GM10248 (cell line): ENCODE measurements at regions not wholly inside any gene's neighbourhood (a gene's known extent, or its start where the extent isn't known, plus 50 kb on each side); places are given as distances from the start of the nearest gene placed in this dataset.

Experiments used
- CTCF ChIA-PET: fragments of 300-600 bp; sonication (Branson Sonifier 250); formaldehyde crosslinking; extraction: SDS; loops from one replicate; lab custom pipeline; 2021; ENCODE audit warnings: antibody characterized with exemption; lab: Yijun Ruan, JAX
- POLR2A ChIA-PET: fragments of 350-650 bp; sonication (Branson Sonifier 250); formaldehyde crosslinking; extraction: SDS; loops from one replicate; lab custom pipeline; 2020; ENCODE audit warnings: antibody characterized with exemption; lab: Yijun Ruan, JAX
- DNase-seq: peaks from one replicate; pipeline ENCODE4 v3.0.0; 2012; ENCODE audit errors: extremely low spot score
- CTCF ChIP-seq: IDR thresholded peaks from 2 replicates; pipeline ENCODE4 v1.5.1; 2012; ENCODE audit warnings: mild to moderate bottlenecking, low read depth; ENCODE audit errors: extremely low read depth, missing control alignments, control extremely low read depth

- no peak for DNase-seq
- no peak for TF ChIP-seq CTCF
- ChIA-PET CTCF (interaction anchor here (0.7 to 3.2 kb wide), 3 partner anchors 13 to 17 kb away, joined by 3 to 13 read pairs (median 3); no protein-coding TSS in a partner anchor), POLR2A (no interaction called here)
Observed at GRCh38 chr7:131844369-131844768, 287.9 kb upstream of the PODXL start.

GRCh38 chr7:131843898-131844331, 287.5 kb upstream of the PODXL start:
- POLR2A ChIA-PET, result no interaction called here
- DNase-seq, result no peak
- CTCF ChIA-PET, result interaction anchor here (0.7 to 3.2 kb wide), 3 partner anchors 14 to 17 kb away, joined by 3 to 13 read pairs (median 3); no protein-coding TSS in a partner anchor
- no peak for TF ChIP-seq CTCF

GRCh38 chr7:131839967-131840690, 283.7 kb upstream of the PODXL start:
- no peak for DNase-seq
- POLR2A ChIA-PET, result interaction anchor here (0.6 kb wide), 1 partner anchor 330 kb away, joined by 4 read pairs; no protein-coding TSS in a partner anchor
- CTCF ChIA-PET, result interaction anchor here (1.1 kb wide), 1 partner anchor 19 kb away, joined by 3 read pairs; no protein-coding TSS in a partner anchor
- TF ChIP-seq CTCF, result no peak

- no peak for TF ChIP-seq CTCF
- ChIA-PET POLR2A (no interaction called here), CTCF (no interaction called here)
- DNase-seq, result no peak
Observed at GRCh38 chr7:131836733-131837132, 280.3 kb upstream of the PODXL start.

GRCh38 chr7:131835141-131835540, 278.7 kb upstream of the PODXL start:
- POLR2A ChIA-PET, result no interaction called here
- CTCF ChIA-PET, result interaction anchor here (3.0 kb wide), 1 partner anchor 24 kb away, joined by 18 read pairs; no protein-coding TSS in a partner anchor
- TF ChIP-seq CTCF, result no peak
- DNase-seq, result no peak

- no peak for TF ChIP-seq CTCF
- ChIA-PET CTCF (interaction anchor here (1.5 kb wide), 1 partner anchor 13 kb away, joined by 5 read pairs; no protein-coding TSS in a partner anchor), POLR2A (no interaction called here)
- no peak for DNase-seq
Observed at GRCh38 chr7:131830681-131831080, 274.3 kb upstream of the PODXL start.
